Neural cell (in vitro differentiated cells): ENCODE measurements at regions not wholly inside any gene's neighbourhood (a gene's known extent, or its start where the extent isn't known, plus 50 kb on each side); places are given as distances from the start of the nearest gene placed in this dataset.

Experiments
- H2AFZ ChIP-seq: fragments of 200-600, 300-800 bp; sonication (generic), shearing (Covaris generic); 2 replicates; pipeline ENCODE4 v1.6.0; 2014; ENCODE audit warnings: low read depth, mild to moderate bottlenecking, antibody characterized with exemption, low read length, moderate library complexity
- H3F3A ChIP-seq: fragments of 200-600 bp; shearing (Covaris generic); 2 replicates; pipeline ENCODE4 v1.6.1; 2016; ENCODE audit warnings: mild to moderate bottlenecking, moderate library complexity, mixed read lengths, antibody characterized with exemption, low read length; ENCODE audit not compliant: insufficient read depth, poor library complexity, severe bottlenecking
- H3K27ac ChIP-seq: fragments of 200-600, 300-800 bp; sonication (generic), shearing (Covaris generic); 2 replicates; pipeline ENCODE4 v1.5.1; 2014; ENCODE audit warnings: mild to moderate bottlenecking, low read length, moderate library complexity
- H3K27me3 ChIP-seq: fragments of 300-800, 200-600 bp; sonication (generic), shearing (Covaris generic); 2 replicates; pipeline ENCODE4 v1.6.0; 2014; ENCODE audit warnings: mild to moderate bottlenecking, low read depth, low read length, moderate library complexity; ENCODE audit not compliant: insufficient read depth
- H3K36me3 ChIP-seq: fragments of 300-800, 200-600 bp; sonication (generic), shearing (Covaris generic); 2 replicates; pipeline ENCODE4 v1.5.1; 2014; ENCODE audit warnings: mild to moderate bottlenecking, antibody characterized with exemption, low read length, moderate library complexity; ENCODE audit not compliant: insufficient read depth
- H3K4me2 ChIP-seq: fragments of 300-800, 200-600 bp; sonication (generic), shearing (Covaris generic); 2 replicates; pipeline ENCODE4 v1.6.0; 2014; ENCODE audit warnings: mild to moderate bottlenecking, low read length
- H3K4me3 ChIP-seq: fragments of 300-800, 200-600 bp; sonication (generic), shearing (Covaris generic); 2 replicates; pipeline ENCODE4 v1.5.1; 2014; ENCODE audit warnings: mild to moderate bottlenecking, low read length, moderate library complexity
- H3K79me2 ChIP-seq: fragments of 200-600 bp; shearing (Covaris generic); replicated peaks from 2 replicates; pipeline ENCODE4 v1.6.0; 2014; ENCODE audit warnings: mild to moderate bottlenecking, low read length, moderate library complexity; ENCODE audit not compliant: insufficient read depth
- H3K9ac ChIP-seq: fragments of 300-800, 200-600 bp; sonication (generic), shearing (Covaris generic); 2 replicates; pipeline ENCODE4 v1.6.1; 2016; ENCODE audit warnings: mild to moderate bottlenecking, low read length, mixed read lengths
- H3K9me2 ChIP-seq: fragments of 200-600 bp; shearing (Covaris generic); 2 replicates; pipeline ENCODE4 v1.6.1; 2016; ENCODE audit warnings: mild to moderate bottlenecking, low read length, mixed read lengths; ENCODE audit not compliant: insufficient read depth
- H3K9me3 ChIP-seq: fragments of 200-600, 300-800 bp; sonication (generic), shearing (Covaris generic); 2 replicates; pipeline ENCODE4 v1.6.1; 2016; ENCODE audit warnings: mild to moderate bottlenecking, mixed run types, low read length, moderate library complexity, mixed read lengths
- H4K20me1 ChIP-seq: fragments of 200-600 bp; shearing (Covaris generic); 2 replicates; pipeline ENCODE4 v1.6.1; 2016; ENCODE audit warnings: mild to moderate bottlenecking, mixed run types; ENCODE audit not compliant: insufficient read depth
- EP300 ChIP-seq: fragments of 450-650 bp; conservative IDR thresholded peaks from 2 replicates; pipeline ENCODE4 v1.6.1; 2014; ENCODE audit warnings: antibody characterized with exemption, mild to moderate bottlenecking, moderate library complexity; ENCODE audit not compliant: poor library complexity, severe bottlenecking
- EZH2 ChIP-seq: fragments of 200-600, 300-800 bp; shearing (Covaris generic), sonication (generic); IDR thresholded peaks from 2 replicates; pipeline ENCODE4 v1.6.1; 2014; ENCODE audit warnings: antibody characterized with exemption, low read length, borderline replicate concordance, mild to moderate bottlenecking; ENCODE audit not compliant: insufficient read depth, poor library complexity, severe bottlenecking
- MXI1 ChIP-seq: fragments of 450-650 bp; conservative IDR thresholded peaks from 2 replicates; pipeline ENCODE4 v1.6.1; 2014; ENCODE audit warnings: antibody characterized with exemption, mild to moderate bottlenecking; ENCODE audit not compliant: poor library complexity, severe bottlenecking
- POLR2AphosphoS5 ChIP-seq: IDR thresholded peaks from 2 replicates; pipeline ENCODE4 v1.6.1; 2012
- RAD21 ChIP-seq: fragments of 450-650 bp; conservative IDR thresholded peaks from 2 replicates; pipeline ENCODE4 v1.6.1; 2014; ENCODE audit warnings: antibody characterized with exemption, mild to moderate bottlenecking, moderate library complexity
- SMC3 ChIP-seq: fragments of 450-650 bp; conservative IDR thresholded peaks from 2 replicates; pipeline ENCODE4 v1.6.1; 2014; ENCODE audit warnings: antibody characterized with exemption, mild to moderate bottlenecking, moderate library complexity; ENCODE audit not compliant: poor library complexity
- TAF1 ChIP-seq: IDR thresholded peaks from 2 replicates; pipeline ENCODE4 v1.6.1; 2012; ENCODE audit warnings: low read depth
- TF ChIP-seq, protein P1 (sequence below): fragments of 450-650 bp; IDR thresholded peaks from 2 replicates; pipeline ENCODE4 v1.5.1; 2014; ENCODE audit warnings: antibody characterized with exemption, mild to moderate bottlenecking, moderate library complexity; ENCODE audit not compliant: poor library complexity, severe bottlenecking
- TF ChIP-seq, protein P2 (sequence below): IDR thresholded peaks from 2 replicates; pipeline ENCODE4 v1.6.1; 2012; ENCODE audit warnings: borderline replicate concordance

DNA sequence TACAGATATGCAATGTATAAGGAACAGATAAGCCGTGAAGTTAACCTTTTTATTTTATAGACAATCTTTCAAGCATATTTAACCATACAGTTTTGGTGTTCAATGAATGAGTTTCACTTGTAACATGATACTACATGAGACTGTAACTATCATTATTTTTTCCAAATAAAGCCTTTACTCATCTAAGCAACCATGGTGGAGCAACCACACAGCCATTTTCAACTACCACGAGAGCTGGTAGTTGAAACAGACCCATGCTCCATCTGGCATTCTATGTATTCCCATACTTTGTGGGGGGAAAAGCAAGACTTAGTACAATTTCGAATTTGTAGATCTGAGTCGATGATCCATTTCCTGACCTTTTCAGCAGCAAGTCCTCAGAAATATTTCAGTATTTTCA is 159.3 kb upstream of the RND3 start:
- Histone ChIP-seq H3K9me2 (no peaks in the 10 kb centered on the region), H3K9ac (no peak overlapping the region), H3K4me2 (no peak overlapping the region), H4K20me1 (no peaks in the 10 kb centered on the region), H3K79me2 (no peaks in the 10 kb centered on the region), H3K4me3 (no peak overlapping the region), H3K27me3 (no peaks in the 10 kb centered on the region), H3F3A (no peaks in the 10 kb centered on the region), H3K36me3 (no peaks in the 10 kb centered on the region), H3K9me3 (no peaks in the 10 kb centered on the region), H3K27ac (no peak overlapping the region), H2AFZ (no peak overlapping the region)
- TF ChIP-seq, protein P1, sequence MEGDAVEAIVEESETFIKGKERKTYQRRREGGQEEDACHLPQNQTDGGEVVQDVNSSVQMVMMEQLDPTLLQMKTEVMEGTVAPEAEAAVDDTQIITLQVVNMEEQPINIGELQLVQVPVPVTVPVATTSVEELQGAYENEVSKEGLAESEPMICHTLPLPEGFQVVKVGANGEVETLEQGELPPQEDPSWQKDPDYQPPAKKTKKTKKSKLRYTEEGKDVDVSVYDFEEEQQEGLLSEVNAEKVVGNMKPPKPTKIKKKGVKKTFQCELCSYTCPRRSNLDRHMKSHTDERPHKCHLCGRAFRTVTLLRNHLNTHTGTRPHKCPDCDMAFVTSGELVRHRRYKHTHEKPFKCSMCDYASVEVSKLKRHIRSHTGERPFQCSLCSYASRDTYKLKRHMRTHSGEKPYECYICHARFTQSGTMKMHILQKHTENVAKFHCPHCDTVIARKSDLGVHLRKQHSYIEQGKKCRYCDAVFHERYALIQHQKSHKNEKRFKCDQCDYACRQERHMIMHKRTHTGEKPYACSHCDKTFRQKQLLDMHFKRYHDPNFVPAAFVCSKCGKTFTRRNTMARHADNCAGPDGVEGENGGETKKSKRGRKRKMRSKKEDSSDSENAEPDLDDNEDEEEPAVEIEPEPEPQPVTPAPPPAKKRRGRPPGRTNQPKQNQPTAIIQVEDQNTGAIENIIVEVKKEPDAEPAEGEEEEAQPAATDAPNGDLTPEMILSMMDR: no peak
- TF ChIP-seq TAF1 (no peak), RAD21 (no peak), EP300 (no peak), EZH2 (no peak), MXI1 (no peak)

DNA sequence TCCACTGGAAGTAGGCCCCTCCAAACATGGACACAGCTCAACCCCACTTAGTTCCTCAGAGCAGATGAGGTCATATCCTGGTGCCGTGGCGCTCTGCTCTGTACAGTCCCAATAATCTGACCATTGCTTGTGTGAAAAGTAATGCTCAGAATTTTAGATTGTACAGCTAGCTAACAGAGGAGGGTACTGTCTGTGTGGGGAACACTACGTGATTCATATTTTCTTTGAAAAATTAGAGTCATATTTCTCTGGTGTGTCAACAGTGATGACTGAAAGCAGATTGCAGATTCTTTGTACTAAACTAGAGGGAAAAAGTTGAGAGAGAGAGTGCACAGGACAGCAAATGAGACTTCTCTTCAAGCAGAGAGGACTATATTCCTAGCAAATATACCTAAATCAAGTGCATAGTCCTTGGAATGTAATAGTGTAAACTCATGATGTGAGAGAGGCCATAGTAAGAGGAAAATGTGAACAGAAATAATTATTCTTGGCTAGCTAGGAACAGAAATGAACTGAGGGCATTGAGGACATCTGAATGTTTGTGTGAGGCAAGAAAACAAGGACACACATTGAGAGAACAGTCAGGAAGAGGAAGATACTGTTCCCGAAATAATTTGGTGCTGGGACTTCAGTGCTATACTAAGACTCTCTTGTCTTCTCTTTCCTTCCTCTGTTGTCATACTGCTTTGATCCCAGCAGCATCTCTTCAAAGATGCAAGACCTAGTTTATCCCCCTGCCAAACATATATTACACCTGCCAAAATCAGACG is 157.0 kb upstream of the RND3 start:
- Histone ChIP-seq H3K27ac (no peak overlapping the region), H2AFZ (no peak overlapping the region), H3K4me2 (no peak overlapping the region), H3K9me2 (no peaks in the 10 kb centered on the region), H3K36me3 (no peaks in the 10 kb centered on the region), H3K27me3 (no peaks in the 10 kb centered on the region), H3K9me3 (no peaks in the 10 kb centered on the region), H3F3A (no peaks in the 10 kb centered on the region), H3K4me3 (no peak overlapping the region), H3K9ac (no peak overlapping the region), H3K79me2 (no peaks in the 10 kb centered on the region), H4K20me1 (no peaks in the 10 kb centered on the region)
- no peak for TF ChIP-seq SMC3
- TF ChIP-seq POLR2AphosphoS5: no peak
- TF ChIP-seq MXI1: no peak
- TF ChIP-seq RAD21: no peak
- no peak for TF ChIP-seq TAF1
- TF ChIP-seq EZH2: no peak
- no peak for TF ChIP-seq EP300
- TF ChIP-seq, protein P1: no peak
- TF ChIP-seq, protein P2, sequence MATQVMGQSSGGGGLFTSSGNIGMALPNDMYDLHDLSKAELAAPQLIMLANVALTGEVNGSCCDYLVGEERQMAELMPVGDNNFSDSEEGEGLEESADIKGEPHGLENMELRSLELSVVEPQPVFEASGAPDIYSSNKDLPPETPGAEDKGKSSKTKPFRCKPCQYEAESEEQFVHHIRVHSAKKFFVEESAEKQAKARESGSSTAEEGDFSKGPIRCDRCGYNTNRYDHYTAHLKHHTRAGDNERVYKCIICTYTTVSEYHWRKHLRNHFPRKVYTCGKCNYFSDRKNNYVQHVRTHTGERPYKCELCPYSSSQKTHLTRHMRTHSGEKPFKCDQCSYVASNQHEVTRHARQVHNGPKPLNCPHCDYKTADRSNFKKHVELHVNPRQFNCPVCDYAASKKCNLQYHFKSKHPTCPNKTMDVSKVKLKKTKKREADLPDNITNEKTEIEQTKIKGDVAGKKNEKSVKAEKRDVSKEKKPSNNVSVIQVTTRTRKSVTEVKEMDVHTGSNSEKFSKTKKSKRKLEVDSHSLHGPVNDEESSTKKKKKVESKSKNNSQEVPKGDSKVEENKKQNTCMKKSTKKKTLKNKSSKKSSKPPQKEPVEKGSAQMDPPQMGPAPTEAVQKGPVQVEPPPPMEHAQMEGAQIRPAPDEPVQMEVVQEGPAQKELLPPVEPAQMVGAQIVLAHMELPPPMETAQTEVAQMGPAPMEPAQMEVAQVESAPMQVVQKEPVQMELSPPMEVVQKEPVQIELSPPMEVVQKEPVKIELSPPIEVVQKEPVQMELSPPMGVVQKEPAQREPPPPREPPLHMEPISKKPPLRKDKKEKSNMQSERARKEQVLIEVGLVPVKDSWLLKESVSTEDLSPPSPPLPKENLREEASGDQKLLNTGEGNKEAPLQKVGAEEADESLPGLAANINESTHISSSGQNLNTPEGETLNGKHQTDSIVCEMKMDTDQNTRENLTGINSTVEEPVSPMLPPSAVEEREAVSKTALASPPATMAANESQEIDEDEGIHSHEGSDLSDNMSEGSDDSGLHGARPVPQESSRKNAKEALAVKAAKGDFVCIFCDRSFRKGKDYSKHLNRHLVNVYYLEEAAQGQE: no peak
